ENCODE measurements at regions not wholly inside any gene's neighbourhood (a gene's known extent, or its start where the extent isn't known, plus 50 kb on each side); places are given as distances from the start of the nearest gene placed in this dataset.

DNA sequence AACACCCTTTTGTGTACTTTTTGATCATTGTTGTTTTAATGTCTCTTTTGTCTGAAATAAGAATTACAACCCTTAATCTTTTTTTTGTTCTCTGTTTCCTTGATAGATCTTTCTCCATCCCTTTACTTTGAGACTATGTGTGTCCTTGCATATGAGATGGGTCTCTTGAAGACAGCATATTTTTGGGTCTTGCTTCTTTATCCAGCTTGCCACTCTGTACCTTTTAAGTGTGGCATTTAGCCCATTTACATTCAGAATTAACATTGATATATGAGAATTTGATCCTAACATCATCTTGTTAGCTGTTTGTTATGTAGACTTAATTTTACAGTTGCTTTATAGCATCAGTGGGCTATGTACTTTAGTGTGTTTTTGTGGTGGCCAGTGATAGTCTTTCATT is 382.5 kb downstream of the MED10 start:
- DNase-seq = no peak

DNA sequence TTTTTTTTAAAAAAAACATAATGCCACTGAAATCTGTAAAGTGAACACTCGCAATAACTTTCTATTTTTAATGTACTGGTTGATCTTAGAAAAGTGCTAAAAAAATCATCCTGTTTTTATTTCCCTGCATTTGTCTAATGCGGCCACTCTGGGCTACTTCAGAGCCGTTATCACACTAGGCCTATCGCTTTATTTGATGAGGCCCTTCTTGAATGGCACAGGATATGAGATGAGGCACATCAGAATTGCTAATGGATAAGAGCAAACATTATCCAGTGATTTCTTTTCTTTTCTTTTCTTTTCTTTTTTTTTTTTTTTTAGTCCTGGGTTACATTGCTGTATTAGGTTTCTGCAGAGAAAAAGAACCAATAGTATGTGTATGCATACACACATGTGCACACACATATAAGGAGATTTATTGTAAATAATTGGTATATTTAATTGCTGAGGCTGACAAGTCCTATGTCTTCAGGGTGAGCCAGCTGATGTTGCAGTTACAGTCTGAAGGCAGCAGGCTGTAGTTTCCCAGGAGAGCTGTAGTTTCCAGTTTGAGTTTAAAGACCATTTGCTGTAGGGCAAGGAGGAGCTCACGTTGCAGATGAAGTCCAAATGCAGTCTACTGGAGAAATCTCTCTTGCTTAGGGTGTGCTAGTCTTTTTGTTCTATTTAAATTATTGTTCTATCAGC is 391.7 kb downstream of the MED10 start:
- DNase-seq = no peak

DNA sequence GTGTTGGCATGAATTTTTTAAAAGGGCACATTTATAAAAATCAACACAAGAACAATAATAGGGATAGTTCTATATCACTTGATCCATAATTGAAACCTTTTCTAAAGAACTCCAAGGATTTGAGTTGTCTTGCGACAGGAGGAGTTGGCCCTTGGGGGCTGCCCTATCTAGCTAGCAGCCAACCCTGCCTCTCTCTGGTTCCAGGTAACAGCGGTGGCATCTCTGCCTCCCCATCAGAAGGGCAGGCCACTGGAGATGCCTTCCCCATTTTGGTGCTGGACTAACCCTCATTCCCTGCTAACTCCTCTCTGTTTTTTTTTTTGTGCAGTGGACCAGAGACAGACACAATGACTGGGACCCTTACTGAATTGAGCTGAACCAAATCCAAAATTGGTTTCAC is 393.0 kb downstream of the MED10 start:
- DNase-seq = no peak

DNA sequence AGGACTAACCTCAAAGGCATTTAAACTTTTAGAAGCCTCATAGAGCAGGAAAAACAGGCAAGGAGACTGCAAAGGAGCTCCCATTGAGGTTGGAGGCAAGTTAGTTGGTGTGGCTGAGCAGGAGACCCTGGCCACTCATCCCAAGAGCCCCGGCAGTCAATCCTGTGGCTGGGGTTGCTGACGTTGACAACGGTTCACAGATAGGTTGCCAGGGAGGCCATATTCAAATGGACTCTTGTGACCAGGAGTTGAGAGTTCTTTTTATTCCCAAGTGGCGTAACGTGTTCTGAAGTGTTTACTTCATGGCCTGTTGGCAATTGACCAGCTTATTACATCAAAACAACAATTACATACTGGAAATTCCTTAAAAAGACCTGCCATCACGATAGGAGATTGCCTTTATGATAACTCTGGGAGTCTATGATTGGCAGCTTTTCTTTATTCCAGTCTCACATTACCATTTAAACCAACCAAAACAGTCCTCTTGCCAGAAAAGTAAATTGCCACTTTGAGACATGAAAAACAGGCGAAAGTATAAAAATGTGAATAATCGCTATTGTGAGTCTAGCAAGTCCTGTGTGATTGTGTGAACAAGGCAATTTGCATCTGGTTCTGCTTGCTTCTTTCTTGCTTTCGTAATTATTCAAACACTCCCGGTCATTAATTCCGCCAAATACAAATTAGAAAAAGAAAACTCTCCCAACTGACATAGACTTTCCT is 394.9 kb downstream of the MED10 start:
- no peak for DNase-seq

DNA sequence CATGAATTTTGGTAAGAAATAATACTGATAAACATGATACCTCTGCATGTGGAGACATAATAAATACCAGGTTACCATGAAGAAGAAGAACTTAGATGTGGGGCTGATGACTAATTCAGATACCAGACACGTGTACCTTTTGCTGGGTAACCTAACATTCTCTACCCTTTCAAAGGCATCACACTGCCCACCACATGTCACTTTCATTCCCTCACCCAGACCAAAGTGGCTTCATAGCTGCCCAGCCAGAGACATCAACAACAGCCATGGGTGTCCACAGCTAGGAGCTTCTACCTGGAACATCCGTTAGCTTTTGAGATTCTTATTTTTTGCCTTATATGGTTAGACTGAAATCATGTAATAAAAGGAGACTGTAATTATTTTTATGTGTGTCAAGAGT is 396.8 kb downstream of the MED10 start:
- DNase-seq = no peak

DNA sequence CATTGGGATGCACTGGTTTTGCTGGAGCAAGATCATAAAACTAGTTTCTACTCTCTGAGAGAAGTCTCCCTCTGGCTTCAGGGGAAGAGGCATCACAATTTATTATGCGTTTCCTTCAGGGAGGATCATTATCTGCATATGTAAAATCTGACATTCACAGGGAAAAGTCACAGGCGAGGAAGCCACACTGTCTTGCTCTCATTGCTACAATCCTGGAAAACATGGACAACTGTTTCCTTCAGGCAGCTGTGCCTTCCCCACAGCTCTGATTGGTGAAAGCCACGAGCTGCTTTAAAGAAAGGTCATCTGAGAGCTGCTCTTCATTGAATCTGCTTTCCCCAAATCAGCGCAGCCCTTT is 397.8 kb downstream of the MED10 start:
- DNase-seq = no peak

DNA sequence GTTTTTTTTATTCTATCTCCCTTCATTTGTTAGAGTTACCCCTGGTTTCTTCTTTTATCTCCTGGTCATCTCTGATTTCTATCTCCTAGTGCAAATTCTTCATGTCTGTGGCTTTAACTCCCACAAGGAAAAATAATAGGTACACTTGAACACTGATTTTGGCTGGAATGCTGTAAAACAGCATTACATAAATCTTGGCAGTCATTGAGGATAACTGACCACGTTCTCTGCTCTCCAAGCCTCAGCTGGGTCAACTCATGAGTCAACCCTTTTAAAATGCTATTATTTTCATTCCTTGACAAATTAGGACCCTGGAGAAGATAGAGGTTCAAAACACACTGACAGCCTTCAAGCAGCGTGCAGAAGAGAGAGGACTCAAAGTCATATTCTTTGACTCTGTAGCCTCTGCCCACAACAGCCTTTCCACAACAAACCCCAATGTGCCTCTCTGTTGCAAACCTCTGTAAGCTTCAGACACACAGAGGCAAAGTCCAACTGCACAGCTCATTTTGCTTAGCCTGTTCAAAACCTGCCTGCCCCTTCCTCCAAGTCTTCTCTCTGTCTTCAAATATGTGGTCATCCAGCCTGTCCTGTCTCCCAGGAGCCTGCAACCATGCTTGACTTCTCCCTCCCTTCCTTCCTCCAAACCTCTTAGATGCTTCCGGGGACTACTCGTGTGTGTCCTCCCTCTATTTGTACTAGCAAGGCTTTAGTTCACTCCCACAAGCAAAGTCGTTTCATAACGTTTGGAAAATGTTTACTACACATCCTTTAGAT is 398.4 kb downstream of the MED10 start:
- DNase-seq = no peak

DNA sequence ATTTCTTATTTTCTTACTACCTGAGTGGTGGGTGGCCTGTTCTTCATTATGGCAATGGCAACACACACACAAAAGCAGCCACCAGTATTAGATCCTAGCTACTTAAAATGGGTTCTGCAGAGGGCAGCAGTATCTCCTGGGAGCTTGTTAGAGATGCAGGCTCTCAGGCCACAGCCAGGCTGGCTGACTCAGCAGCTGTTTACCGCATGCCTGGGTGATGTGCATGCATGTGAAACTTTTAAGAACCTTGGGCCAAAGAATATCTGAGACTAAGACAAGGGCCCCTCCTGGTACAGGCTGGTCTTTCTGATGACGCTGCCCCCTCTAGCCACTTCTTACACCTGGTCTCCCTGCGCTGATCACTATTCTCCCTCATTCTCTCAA is 399.0 kb downstream of the MED10 start:
- DNase-seq = no peak

DNA sequence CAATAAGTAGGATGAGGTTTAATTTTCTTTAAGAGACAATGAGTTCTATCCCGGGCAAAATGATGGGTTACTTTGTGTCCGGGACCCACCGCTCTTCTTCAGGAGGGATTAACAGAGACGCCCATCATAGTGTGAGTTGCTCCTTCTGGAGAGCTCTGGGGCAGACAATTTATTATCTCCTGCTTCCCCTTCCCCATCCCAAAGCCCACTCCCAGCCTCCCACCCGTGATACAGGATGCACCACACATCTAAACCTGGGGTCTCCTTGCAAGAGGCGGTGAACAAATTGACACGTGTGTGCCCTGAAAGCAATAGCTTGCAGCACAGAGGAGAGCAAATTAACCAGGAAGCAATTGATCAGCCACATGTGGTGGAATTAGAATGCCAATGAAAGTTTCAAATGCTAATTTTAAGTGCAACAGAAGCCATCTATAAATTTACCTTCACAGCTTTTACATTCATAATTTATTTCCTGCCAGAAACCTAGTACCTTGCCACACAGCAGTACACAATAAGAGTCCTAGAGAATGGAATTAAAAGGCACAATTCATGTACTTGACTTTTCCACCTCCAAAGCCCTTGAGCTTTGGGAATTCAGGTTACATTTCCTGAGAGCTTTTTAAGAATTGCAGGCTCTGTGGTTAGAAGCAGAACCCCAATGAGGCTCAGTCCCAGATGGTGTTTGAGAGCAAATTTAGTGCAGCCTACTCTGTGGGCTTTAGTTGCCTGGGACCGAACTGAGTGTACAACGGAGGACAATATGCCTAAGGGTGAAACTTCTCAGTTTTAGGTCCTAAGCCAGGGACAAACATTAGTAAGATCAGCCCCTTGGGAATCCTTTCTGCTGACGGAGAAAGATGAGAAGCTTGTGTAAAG is 399.6 kb downstream of the MED10 start:
- no peak for DNase-seq

DNA sequence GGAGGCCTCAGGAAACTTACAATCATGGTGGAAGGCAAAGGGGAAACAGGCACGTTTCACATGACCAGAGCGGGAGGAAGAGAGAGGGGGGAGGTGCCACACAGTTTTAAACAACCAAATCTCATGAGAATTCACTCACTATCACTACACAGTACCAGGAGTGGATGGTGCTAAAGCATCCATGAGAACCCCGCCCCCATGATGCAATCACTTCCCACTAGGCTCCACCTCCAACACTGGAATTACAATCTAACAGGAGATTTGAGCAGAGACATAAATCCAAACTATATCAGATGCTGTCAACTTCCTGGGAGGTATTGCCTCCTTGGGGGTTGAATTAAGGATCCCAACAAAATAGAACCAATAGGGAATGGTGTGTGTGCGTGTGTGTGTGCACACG is 407.1 kb downstream of the MED10 start:
- DNase-seq = no peak

DNA sequence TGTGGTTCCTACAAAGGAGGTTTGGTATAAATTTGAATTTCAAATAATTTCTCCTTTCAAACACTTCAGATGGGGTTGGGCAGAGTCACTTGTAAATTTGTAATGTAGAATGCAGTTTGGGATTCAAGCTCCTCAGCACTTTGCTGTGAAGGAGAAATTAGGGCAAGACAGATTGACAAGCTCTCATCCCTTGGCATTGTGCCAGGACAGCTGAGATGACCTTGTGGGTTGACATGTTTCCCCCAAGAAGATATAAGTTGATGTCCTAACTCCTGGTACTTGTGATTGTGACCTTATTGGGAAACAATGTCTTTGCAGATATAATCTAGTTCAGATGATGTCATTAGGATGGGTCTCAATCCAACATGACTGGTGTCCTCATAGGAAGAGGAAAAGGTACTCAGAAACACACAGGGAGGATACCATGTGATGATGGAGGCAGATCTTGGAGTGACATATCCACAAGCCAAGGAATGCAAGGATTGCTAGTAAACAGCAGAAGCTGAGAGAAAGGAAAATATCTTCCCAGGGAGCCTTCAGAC is 408.3 kb downstream of the MED10 start:
- DNase-seq = no peak

DNA sequence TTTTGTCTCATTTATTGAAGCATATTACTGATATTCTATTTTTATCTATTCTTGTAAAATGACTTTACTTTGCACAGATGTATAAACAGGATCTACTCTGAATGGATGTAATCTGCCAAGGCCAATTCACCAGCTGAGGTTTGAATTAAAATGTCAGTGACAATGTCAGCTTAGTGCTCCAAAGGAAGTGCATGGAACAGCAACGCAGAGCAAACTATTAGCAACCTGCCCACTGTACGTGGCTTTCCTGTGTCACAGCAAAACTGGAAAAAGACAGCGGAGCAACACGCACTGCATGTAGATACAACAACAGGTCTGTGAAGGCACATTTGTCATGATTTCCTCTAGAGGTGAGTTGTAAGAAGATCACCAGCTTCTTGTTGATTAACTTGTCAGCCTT is 409.4 kb downstream of the MED10 start:
- DNase-seq = no peak

DNA sequence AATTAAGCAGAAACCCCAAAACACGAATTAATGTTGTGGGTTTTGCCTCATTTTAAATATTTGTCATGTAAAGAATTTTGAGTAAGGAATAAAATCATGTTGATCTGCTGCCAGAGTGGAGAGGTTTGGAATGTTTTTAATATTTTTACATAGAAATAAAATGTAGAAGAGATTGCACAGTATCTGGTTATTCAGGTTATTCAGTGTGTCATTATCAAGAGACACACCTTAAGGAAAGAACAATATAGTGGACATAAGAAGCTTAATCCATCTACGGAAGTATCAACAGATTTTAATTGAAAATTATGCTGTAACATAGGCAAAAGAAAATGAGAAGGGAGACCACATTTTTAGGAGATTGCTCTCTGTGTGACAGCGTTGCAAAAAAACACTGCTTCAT is 410.4 kb downstream of the MED10 start:
- no peak for DNase-seq

DNA sequence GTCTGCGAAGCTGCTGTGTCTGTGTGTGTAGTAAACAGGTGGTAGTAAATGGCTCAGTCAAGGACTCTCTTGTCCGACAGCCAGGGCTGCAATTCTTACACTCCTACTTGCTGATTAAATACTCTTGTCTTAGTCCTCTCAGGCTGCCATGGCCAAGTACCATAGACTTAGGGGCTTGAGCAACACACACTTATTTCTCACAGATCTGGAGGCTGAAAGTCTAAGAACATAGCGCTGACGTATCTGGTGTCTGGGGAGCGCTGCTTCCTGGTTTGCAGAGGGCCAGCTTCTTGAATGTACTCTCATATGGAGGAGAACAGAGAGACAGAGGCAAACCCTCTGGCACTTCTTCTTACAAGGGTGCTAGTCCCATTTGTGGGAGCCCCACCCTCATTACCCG is 411.0 kb downstream of the MED10 start:
- DNase-seq = no peak

DNA sequence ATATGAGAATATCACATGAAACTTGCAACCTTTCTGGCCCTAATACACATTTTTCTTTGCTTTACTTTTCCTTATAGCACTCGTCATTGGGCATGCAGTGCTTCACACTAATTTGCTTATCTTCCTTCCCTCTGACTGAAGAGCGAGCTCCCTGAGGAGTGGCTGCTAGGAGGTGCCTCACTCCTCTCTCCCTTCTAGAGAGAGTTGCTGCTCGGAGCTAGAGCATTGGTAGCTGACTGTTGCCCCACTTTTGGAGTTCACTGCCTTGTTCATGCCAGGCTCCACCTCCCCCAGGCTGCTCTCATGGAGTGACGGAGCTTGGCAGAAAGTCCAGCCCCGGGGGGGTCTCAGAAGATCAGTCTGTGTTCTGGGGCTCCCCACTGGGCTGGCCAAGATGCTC is 413.2 kb downstream of the MED10 start:
- DNase-seq = no peak

DNA sequence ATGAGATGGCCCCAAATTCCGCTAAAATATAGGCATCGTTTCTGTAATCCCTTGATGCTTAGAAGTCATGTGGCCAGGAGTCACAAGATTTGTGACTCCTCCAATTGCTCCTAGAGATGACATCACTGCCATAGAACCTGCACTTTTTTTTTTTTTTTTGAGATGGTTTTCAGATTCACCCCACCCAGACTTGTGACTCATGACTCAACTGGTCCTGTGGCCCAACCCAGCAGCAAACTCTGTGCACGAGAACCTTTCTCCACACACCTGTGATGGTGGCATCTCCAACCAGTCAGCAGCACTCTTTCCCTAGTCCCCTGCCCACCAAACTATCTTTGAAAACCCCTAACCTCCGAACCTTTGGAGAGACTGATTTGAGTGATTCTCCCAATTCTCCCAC is 414.0 kb downstream of the MED10 start:
- DNase-seq = no peak

DNA sequence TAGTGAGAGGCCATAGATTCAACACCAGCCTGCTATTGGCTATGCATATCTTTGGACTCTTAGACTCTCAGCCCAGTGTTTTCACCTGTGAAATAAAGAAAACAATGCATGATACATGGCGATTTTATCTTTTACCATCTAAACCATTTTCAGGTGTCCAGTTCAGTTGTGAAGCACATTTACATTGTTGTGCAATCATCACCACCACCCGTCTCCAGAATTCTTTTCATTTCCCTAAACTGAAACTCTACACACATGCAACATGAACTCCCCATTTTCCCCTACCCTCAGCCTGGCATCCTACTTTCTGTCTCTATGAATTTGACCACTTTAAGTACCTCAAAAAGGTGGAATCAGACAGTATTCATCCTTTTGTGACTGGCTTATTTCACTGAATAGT is 420.6 kb downstream of the MED10 start:
- no peak for DNase-seq

DNA sequence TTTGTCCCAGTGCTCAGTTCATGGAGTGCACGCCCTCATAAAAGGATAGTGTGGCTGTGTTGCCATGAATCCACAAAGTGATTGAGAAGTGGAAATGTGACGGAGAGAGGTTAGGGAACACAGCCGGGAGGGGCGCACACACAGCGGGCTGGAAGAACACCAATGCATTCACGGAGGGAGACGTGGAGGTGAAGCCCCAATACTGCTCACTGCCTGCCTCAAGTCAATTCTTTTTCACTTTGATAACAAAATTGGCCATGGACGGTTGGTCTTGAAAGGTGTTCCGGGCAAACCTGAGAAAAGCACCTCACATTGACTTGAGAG is 424.1 kb downstream of the MED10 start:
- DNase-seq = no peak

DNA sequence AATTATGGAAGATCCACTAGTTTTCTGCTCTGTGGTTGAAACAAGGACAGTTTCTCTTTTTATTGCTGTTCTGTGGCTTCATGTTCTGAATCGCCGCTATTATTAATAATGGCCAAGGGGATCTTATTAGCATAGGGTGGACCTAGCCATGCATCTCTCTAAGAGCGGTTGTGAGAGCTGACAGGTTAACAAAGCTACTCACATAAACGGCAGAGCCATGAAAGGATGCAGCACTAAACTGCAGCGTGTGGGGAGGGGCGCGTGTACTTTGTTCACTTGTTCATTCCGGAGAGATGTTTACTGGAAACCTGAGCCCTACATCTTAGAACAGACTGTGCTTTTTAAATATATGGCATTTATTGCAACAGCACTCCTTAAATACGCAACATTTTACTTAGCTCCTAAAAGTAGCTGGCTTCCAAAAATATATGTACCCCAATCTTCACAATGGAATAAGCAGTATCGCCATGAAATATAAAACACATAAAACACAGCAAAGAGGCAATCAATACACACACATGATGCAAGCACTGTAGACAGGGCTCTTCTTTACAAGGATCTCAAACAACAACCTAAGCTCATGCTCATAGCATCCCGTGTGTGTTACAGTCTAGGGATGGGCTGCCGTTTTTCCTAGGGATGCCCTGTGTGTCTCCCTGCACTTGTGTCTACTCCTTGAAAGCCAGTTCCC is 424.6 kb downstream of the MED10 start:
- DNase-seq = no peak

DNA sequence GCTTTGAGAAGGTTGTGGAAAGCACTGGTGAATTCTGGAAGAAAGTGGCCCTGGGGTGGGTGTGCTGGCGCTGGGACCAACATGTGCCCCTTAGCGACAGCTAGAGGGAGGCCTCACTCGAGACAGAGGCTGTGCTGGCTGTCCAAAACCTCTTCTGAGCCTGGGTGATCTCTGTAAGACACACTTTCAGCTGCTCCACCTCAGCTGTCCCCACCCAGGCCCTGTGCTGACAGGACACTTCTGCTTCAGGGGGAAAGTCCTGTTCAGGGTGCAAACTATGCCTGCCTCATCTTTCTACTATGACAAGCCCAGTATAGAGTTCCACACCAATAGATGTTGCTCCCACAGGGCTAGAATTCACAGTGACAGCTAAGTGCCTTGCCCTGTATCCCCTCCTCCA is 426.4 kb downstream of the MED10 start:
- no peak for DNase-seq

DNA sequence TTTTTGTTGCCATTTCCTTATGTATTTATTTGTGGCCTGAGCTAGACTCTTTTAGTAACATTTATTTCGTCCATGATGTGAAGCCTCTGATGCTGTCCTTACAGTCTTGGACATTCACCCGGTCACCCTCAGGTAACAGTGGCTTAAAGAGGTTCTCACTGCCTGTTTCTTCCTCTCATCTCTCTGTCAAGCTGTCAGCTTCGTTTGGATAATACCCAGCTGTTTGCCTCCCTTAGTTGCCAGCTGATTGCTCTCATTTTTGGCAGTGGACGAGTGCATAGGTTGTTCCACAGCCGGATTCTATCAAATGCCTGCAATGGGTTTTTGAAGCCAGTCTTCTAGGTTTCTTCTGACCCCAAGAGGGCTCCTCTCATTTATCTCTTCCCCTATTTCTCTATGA is 427.7 kb downstream of the MED10 start:
- no peak for DNase-seq

DNA sequence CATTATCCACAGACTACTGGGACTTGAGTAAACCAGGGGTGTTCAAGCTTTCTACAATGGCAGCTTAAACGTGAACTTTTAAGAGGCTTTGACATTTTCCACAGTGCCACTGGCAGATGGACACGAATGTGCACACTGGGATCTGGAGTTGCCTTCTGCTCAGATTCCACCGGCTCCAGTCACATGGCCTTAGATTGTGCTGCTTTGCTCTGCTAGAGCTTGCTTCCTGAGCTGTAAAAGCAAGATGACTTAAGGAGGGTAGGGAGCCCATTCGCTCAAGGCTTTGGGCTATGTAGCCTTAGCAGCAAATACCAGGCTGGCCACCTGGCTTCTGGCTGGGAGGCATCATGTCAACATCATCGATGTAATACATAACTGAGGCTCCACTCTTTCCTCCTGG is 436.9 kb downstream of the MED10 start:
- no peak for DNase-seq
